ENCODE measurements at regions not wholly inside any gene's neighbourhood (a gene's known extent, or its start where the extent isn't known, plus 50 kb on each side); places are given as distances from the start of the nearest gene placed in this dataset.

DNA sequence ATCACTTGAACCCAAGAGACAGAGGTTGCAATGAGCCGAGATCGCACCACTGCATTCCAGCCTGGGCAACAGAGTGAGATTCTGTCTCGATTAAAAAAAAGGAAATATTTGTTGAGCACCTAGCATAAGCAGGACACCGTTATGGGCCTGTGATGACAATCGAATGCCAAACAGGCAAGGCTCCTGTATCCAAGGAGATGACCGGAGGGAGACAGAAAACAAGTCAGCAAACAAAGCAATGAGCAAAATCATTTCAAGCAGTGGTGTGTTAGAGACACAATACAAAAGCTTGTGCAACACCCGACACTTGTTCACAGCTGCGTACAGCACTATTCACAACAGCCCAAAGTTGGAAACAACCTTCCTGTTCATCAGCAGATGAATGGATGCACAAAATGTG, 87.1 kb upstream of the CPEB4 start:
- TF ChIP-seq, protein P1, sequence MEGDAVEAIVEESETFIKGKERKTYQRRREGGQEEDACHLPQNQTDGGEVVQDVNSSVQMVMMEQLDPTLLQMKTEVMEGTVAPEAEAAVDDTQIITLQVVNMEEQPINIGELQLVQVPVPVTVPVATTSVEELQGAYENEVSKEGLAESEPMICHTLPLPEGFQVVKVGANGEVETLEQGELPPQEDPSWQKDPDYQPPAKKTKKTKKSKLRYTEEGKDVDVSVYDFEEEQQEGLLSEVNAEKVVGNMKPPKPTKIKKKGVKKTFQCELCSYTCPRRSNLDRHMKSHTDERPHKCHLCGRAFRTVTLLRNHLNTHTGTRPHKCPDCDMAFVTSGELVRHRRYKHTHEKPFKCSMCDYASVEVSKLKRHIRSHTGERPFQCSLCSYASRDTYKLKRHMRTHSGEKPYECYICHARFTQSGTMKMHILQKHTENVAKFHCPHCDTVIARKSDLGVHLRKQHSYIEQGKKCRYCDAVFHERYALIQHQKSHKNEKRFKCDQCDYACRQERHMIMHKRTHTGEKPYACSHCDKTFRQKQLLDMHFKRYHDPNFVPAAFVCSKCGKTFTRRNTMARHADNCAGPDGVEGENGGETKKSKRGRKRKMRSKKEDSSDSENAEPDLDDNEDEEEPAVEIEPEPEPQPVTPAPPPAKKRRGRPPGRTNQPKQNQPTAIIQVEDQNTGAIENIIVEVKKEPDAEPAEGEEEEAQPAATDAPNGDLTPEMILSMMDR (conservative IDR thresholded peaks at IDR 0.05) = no peak
- no peak overlapping the region for H2AFZ ChIP-seq (ENCODE audit: low read length)
- H2BK120ac ChIP-seq (ENCODE audit: low read depth, low read length, poor library complexity, severe bottlenecking) = no peak overlapping the region
- no peaks in the 10 kb centered on the region for H3K4me1 ChIP-seq (ENCODE audit: insufficient read depth, low read length)
- H3K27ac Mint-ChIP-seq = no peak overlapping the region
- H2BK15ac ChIP-seq (ENCODE audit: low read depth, low read length) = no peak overlapping the region
- H3K79me1 ChIP-seq (ENCODE audit: insufficient read depth, low read depth, low read length, poor library complexity, severe bottlenecking) = no peaks in the 10 kb centered on the region
- H3K79me2 ChIP-seq (ENCODE audit: insufficient read depth, low read length) = no peaks in the 10 kb centered on the region
- peaks cover 0 to 7% of the 10 kb centered on the region in 2 experiments; a peak in 3 of 5 replicates for H3K9me3 Mint-ChIP-seq
- no peak overlapping the region for H3K9ac ChIP-seq (ENCODE audit: extremely low read depth, insufficient read length, low read length)
- no peak overlapping the region for H2BK5ac ChIP-seq (ENCODE audit: insufficient read length, low read length)
- WGBS (ENCODE audit: extremely low coverage, insufficient read length, low lambda C conversion rate) = no CpG with 5 or more reads among the region's 8 CpGs
- no peak overlapping the region for H3K4ac ChIP-seq (ENCODE audit: low read depth, low read length)
- no peak overlapping the region for H3K23ac ChIP-seq (ENCODE audit: insufficient read length, low read depth, low read length)
- H2BK12ac ChIP-seq (ENCODE audit: insufficient read length, low read depth, low read length) = no peak overlapping the region
- peaks cover 0 to 6% (median 2%) of the 10 kb centered on the region in 3 experiments; a peak in 2 of 7 replicates for H3K36me3 Mint-ChIP-seq (ENCODE audit: insufficient read depth in 1 of 3, low read depth in 3 of 3)
- no peaks in the 10 kb centered on the region for H3K23me2 ChIP-seq (ENCODE audit: insufficient read length, low read depth, low read length, poor library complexity, severe bottlenecking)
- peaks cover 1% of the 10 kb centered on the region; the same call in 1 of the 2 replicates for H3K27me3 Mint-ChIP-seq (ENCODE audit: low read depth)
- no peaks in the 10 kb centered on the region for H3K27me3 ChIP-seq (ENCODE audit: insufficient read depth, low read length)
- H2BK20ac ChIP-seq (ENCODE audit: low read depth, low read length, poor library complexity, severe bottlenecking) = no peak overlapping the region
- H4K5ac ChIP-seq (ENCODE audit: insufficient read length, low read depth, low read length) = no peak overlapping the region
- H4K8ac ChIP-seq (replicated peaks; ENCODE audit: insufficient read length, low read depth, low read length) = no peak overlapping the region
- H4K91ac ChIP-seq (ENCODE audit: insufficient read length, low read depth, low read length) = no peak overlapping the region
- no peaks in the 10 kb centered on the region for H4K20me1 ChIP-seq (ENCODE audit: control insufficient read depth, insufficient read depth, insufficient read length)
- H3K18ac ChIP-seq (ENCODE audit: insufficient read length, low read depth, low read length) = no peak overlapping the region
- no peak overlapping the region for H2AK5ac ChIP-seq (ENCODE audit: insufficient read length, low read length)
- H3K9me3 ChIP-seq (ENCODE audit: control insufficient read depth, low read depth, low read length) = no peaks in the 10 kb centered on the region
- H3K56ac ChIP-seq (ENCODE audit: insufficient read length, low read depth, low read length) = no peak overlapping the region
- no peak overlapping the region for H3T11ph ChIP-seq (ENCODE audit: low read length)
- DNase-seq = no peak
- H3K4me2 ChIP-seq (ENCODE audit: insufficient read depth, insufficient read length, low read length) = no peak overlapping the region
- H3K4me3 Mint-ChIP-seq = no peak overlapping the region
- no peak overlapping the region for H3K14ac ChIP-seq (ENCODE audit: insufficient read depth, low read length)
- H3K27ac ChIP-seq (ENCODE audit: insufficient read length, low read depth, low read length) = no peak overlapping the region
- H3K4me1 Mint-ChIP-seq = no peaks in the 10 kb centered on the region; a peak in 1 of 4 replicates

Data from H9 (cell line).